Endodermal cell (in vitro differentiated cells): ENCODE measurements at regions not wholly inside any gene's neighbourhood (a gene's known extent, or its start where the extent isn't known, plus 50 kb on each side); places are given as distances from the start of the nearest gene placed in this dataset.

Experiments used
- DNase-seq: peaks from one replicate; pipeline ENCODE4 v3.0.0-alpha.2; 2017
- H3K27ac ChIP-seq: 2 replicates; pipeline ENCODE4 v1.5.1; 2013; ENCODE audit warnings: mild to moderate bottlenecking, low read depth, low read length, moderate library complexity
- H3K27me3 ChIP-seq: 2 replicates; pipeline ENCODE4 v1.6.1; 2013; ENCODE audit warnings: mild to moderate bottlenecking, low read length, moderate library complexity; ENCODE audit not compliant: insufficient read depth, control insufficient read depth, poor library complexity, severe bottlenecking
- H3K36me3 ChIP-seq: 2 replicates; pipeline ENCODE4 v1.7.0; 2013; ENCODE audit warnings: mild to moderate bottlenecking, low read length, moderate library complexity; ENCODE audit not compliant: control insufficient read depth, insufficient read depth
- H3K4me1 ChIP-seq: one replicate; pipeline ENCODE4 v1.7.0; 2013; ENCODE audit warnings: low read length; ENCODE audit not compliant: control insufficient read depth, insufficient read depth
- H3K4me3 ChIP-seq: 2 replicates; pipeline ENCODE4 v1.5.1; 2013; ENCODE audit warnings: mild to moderate bottlenecking, low read length, moderate library complexity
- H3K9ac ChIP-seq: 2 replicates; pipeline ENCODE4 v1.6.1; 2013; ENCODE audit warnings: mild to moderate bottlenecking, low read length, moderate library complexity; ENCODE audit not compliant: poor library complexity, severe bottlenecking; ENCODE audit errors: extremely low read depth
- H3K9me3 ChIP-seq: 2 replicates; pipeline ENCODE4 v1.6.1; 2013; ENCODE audit warnings: mild to moderate bottlenecking, low read length, moderate library complexity; ENCODE audit not compliant: control insufficient read depth
- H3K27ac Mint-ChIP-seq: 2 replicates; pipeline ENCODE4 v1.8.0; 2020; ENCODE audit warnings: mixed read lengths
- H3K27me3 Mint-ChIP-seq: 2 replicates; pipeline ENCODE4 v1.8.0; 2021; ENCODE audit warnings: mild to moderate bottlenecking, mixed read lengths; ENCODE audit not compliant: insufficient read depth
- H3K36me3 Mint-ChIP-seq: 2 replicates; pipeline ENCODE4 v1.8.0; 2020; ENCODE audit warnings: low read depth, mixed read lengths
- H3K4me1 Mint-ChIP-seq: 2 replicates; pipeline ENCODE4 v1.8.0; 2020; ENCODE audit warnings: mixed read lengths
- H3K4me3 Mint-ChIP-seq: 2 replicates; pipeline ENCODE4 v1.8.0; 2020; ENCODE audit warnings: mild to moderate bottlenecking, moderate library complexity, mixed read lengths
- H3K9me3 Mint-ChIP-seq: 2 replicates; pipeline ENCODE4 v1.8.0; 2020; ENCODE audit warnings: mild to moderate bottlenecking, mixed read lengths
- WGBS, 2 experiments: methylation state at CpG; one replicate each; pipeline versions ENCODE4 v1.1.5 to v1.1.7; 2013; ENCODE audit warnings: missing lambda C conversion rate in 2 of 2, mixed read lengths in 1 of 2; ENCODE audit not compliant: insufficient coverage in 1 of 2, insufficient read length in 1 of 2; 5-methylcytosine and 5-hydroxymethylcytosine counted together
- TF ChIP-seq, protein P1 (sequence below): fragments of 200-600 bp; sonication (generic); conservative IDR thresholded peaks from 2 replicates; pipeline ENCODE4 v1.5.0; 2021; ENCODE audit warnings: antibody characterized with exemption, mild to moderate bottlenecking

DNA sequence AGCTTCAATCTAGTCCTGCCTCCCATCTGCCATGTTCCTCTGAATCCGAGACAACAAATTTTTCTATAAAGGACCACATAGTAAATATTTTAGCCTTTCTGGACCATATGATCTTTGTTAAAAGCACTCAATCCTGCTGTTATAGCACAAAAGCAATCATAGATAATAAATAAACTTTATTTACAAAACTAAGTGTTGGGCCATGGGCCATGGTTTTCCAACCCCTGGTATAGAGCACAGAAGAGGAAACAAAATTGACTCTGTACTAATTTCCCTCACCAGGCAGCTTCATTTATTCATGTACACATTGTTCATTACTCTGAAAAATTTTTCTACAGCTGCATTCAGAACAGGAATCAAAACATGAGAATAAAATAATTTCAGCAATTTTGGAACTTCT is 288.9 kb downstream of the AGTPBP1 start:
- Histone ChIP-seq H3K27ac (no peak overlapping the region), H3K9me3 (peaks cover 7% of the 10 kb centered on the region), H3K4me1 (no peaks in the 10 kb centered on the region), H3K27me3 (no peaks in the 10 kb centered on the region), H3K9ac (no peak overlapping the region), H3K4me3 (no peak overlapping the region), H3K36me3 (no peaks in the 10 kb centered on the region)
- WGBS, 2 experiments, result 0% methylated on average over 1 of the region's 1 CpG; no CpG with 5 or more reads in 1 of the 2 experiments
- TF ChIP-seq, protein P1, sequence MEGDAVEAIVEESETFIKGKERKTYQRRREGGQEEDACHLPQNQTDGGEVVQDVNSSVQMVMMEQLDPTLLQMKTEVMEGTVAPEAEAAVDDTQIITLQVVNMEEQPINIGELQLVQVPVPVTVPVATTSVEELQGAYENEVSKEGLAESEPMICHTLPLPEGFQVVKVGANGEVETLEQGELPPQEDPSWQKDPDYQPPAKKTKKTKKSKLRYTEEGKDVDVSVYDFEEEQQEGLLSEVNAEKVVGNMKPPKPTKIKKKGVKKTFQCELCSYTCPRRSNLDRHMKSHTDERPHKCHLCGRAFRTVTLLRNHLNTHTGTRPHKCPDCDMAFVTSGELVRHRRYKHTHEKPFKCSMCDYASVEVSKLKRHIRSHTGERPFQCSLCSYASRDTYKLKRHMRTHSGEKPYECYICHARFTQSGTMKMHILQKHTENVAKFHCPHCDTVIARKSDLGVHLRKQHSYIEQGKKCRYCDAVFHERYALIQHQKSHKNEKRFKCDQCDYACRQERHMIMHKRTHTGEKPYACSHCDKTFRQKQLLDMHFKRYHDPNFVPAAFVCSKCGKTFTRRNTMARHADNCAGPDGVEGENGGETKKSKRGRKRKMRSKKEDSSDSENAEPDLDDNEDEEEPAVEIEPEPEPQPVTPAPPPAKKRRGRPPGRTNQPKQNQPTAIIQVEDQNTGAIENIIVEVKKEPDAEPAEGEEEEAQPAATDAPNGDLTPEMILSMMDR, result no peak
- no peak for DNase-seq
- Mint-ChIP-seq H3K9me3 (peaks cover 48% of the 10 kb centered on the region), H3K4me3 (no peak overlapping the region), H3K27me3 (peaks cover 1% of the 10 kb centered on the region), H3K36me3 (no peaks in the 10 kb centered on the region), H3K27ac (no peak overlapping the region), H3K4me1 (no peaks in the 10 kb centered on the region)

DNA sequence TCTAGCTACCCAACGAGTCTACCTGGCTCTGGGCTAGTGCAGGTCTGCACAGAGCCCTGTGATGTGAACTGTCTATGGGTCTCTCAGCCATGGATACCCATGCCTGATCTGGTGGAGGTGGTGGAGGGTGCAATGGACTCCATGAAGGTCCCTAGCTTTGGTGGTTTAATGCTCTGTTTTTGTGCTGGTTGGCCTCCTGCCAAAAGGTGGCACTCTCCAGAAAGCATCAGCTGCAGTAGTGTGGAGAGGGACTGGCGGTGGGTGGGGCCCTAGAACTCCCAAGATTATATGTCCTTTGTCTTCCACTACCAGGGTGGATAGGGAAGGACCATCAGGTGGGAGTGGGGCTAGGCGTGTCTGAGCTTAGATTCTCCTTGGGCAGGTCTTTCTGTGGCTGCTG is 290.1 kb downstream of the AGTPBP1 start:
- H3K27ac ChIP-seq, result no peak overlapping the region
- no peaks in the 10 kb centered on the region for H3K36me3 ChIP-seq
- no peak overlapping the region for H3K4me3 ChIP-seq
- no peaks in the 10 kb centered on the region for H3K27me3 ChIP-seq
- H3K27me3 Mint-ChIP-seq, result peaks cover 1% of the 10 kb centered on the region
- H3K9me3 Mint-ChIP-seq, result peaks cover 48% of the 10 kb centered on the region
- peaks cover 8% of the 10 kb centered on the region for H3K9me3 ChIP-seq
- H3K4me1 Mint-ChIP-seq, result no peaks in the 10 kb centered on the region
- no peaks in the 10 kb centered on the region for H3K4me1 ChIP-seq
- TF ChIP-seq, protein P1, result no peak
- no peak overlapping the region for H3K27ac Mint-ChIP-seq
- 92 to 100% methylated on average over 1 to 3 of the region's 3 CpGs for WGBS, 2 experiments
- no peak for DNase-seq
- no peaks in the 10 kb centered on the region for H3K36me3 Mint-ChIP-seq
- no peak overlapping the region for H3K9ac ChIP-seq
- H3K4me3 Mint-ChIP-seq, result no peak overlapping the region

DNA sequence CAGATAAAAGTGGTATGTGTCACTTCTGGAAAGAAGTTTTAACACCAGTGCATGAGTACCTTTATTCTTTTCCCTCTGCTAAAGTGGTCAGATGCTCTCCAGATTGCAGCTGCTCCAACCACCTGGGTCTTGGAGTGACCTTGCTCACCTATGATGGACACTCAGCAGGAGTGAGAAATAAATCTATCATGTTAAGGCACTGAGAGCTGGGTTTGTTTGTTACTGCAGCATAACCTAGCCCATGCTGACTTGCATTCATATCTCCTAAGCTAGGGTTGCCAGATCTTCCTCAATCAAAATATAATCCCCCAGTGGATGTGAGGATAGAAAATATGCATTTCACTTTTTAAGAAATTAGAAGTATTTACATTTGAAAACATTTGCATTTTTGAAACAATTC is 295.9 kb downstream of the AGTPBP1 start:
- peaks cover 27% of the 10 kb centered on the region for H3K9me3 Mint-ChIP-seq
- H3K27me3 ChIP-seq, result no peaks in the 10 kb centered on the region
- no peak overlapping the region for H3K4me3 ChIP-seq
- no peak overlapping the region for H3K4me3 Mint-ChIP-seq
- H3K27ac ChIP-seq, result no peak overlapping the region
- TF ChIP-seq, protein P1, result no peak
- H3K4me1 Mint-ChIP-seq, result no peaks in the 10 kb centered on the region
- no peak for DNase-seq
- H3K27me3 Mint-ChIP-seq, result no peaks in the 10 kb centered on the region
- no peak overlapping the region for H3K9ac ChIP-seq
- H3K9me3 ChIP-seq, result peaks cover 6% of the 10 kb centered on the region
- no peaks in the 10 kb centered on the region for H3K36me3 ChIP-seq
- H3K4me1 ChIP-seq, result no peaks in the 10 kb centered on the region
- no peaks in the 10 kb centered on the region for H3K36me3 Mint-ChIP-seq
- no peak overlapping the region for H3K27ac Mint-ChIP-seq
